ENCODE measurements at regions not wholly inside any gene's neighbourhood (a gene's known extent, or its start where the extent isn't known, plus 50 kb on each side); places are given as distances from the start of the nearest gene placed in this dataset.
"Not testable (repeated sequence)": the region's sequence is repeated elsewhere in the genome, so short reads cannot be mapped to it uniquely, and the experiment has no call there.

DNA sequence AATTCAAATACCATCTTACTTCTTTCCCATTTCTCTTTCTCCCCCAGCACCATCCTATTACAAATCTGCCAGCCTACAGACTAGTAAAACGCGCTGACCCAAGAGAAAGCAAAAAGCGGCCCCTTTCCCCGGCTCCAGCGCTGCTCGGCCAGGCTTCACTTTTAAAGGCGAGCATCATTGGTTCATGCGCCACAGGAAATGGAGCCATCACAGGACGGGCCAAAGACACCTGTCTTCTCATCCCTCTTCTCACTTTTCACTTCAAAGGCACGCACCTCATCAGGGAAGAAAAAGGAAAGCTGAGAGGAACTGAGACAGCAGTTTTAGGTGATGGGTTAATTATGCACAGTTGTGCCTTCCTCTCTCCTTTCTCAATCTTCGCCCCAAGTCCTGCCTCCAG is 664.2 kb upstream of the USP24 start:
- no peak overlapping the region for H3K4me3 Mint-ChIP-seq
- no peaks in the 10 kb centered on the region for H3K9me3 Mint-ChIP-seq (ENCODE audit: low read depth)
- H3K27me3 Mint-ChIP-seq, result no peaks in the 10 kb centered on the region
- H3K27ac Mint-ChIP-seq, result no peak overlapping the region
- H3K36me3 Mint-ChIP-seq, result no peaks in the 10 kb centered on the region
- no peaks in the 10 kb centered on the region for H3K4me1 Mint-ChIP-seq (ENCODE audit: low read depth)

DNA sequence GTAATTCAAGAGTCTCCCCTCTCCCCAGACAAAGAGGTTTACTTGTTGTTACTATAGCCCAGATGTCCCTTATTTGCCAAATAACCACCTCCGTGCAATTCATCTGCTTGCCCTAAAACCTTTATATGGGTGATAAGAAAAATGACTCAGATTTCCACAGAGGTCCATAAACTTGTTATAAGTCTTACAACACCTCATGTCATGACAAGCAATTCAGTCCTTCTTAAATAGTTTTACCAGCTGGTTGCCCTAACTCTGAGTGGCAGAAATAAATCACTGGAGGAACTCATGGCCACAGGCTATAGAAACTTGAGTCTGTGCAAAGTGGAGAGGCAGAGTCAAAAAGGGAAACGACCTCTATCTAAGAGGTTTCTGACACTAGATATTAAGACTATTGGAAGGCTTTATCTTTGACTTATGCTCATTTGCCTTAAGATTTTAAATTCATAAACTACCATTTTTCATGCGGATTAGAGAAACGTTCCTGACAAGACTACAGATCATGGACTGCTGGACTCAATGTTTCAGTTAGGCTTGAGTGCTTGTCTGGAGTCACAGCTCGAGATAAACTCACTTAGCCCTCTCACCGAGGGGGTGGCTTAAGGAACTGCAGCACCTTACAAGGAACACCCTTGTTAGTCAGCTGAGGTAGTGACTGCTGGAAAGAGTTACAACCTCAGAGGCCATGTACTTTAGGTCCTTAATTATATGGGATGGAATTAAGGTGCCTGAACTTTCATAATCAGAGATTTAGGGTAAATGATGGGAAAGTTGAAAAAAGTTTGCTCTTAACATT is 662.5 kb upstream of the USP24 start:
- Mint-ChIP-seq H3K27me3 (no peaks in the 10 kb centered on the region), H3K36me3 (no peaks in the 10 kb centered on the region), H3K27ac (no peak overlapping the region), H3K4me3 (no peak overlapping the region), H3K9me3 (ENCODE audit: low read depth) (no peaks in the 10 kb centered on the region), H3K4me1 (ENCODE audit: low read depth) (no peaks in the 10 kb centered on the region)

DNA sequence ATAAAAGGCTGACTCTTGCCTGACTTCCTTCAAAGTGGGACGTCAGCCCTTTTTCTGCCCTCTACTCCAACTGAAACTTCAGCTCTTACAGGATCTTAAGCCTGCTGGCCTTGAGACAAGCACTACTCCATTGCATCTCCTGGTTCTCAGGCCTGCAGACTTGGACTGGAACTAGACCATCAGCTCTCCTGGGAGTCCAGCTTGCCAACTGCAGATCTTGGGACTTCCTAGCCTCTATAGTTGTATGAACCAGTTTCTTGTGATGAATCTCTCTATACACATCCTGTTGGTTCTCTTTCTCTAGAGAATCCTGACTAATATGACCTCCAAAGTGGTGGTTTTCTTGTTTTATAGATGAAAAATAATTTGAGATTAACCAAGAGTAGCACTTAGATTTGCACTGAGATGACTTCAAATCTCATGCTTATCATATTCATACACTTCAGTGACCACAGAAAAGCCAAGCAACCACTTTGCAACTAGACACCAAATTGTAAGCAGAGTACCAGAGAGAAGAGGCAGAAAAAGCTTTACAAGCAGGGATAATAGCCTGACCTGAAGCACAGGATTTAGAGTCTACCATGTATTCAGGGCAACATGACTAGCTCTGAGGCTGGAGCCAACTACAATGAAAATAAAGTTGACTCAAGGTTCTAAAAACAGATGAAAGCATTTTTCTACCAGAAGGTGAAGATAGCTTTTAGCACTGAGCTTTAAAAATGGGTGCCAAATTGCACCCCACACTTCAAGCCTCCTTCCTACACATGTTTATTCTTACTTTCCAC is 661.3 kb upstream of the USP24 start:
- Mint-ChIP-seq H3K27me3 (no peaks in the 10 kb centered on the region), H3K27ac (no peak overlapping the region), H3K9me3 (ENCODE audit: low read depth) (no peaks in the 10 kb centered on the region), H3K36me3 (no peaks in the 10 kb centered on the region), H3K4me3 (no peak overlapping the region), H3K4me1 (ENCODE audit: low read depth) (no peaks in the 10 kb centered on the region)

DNA sequence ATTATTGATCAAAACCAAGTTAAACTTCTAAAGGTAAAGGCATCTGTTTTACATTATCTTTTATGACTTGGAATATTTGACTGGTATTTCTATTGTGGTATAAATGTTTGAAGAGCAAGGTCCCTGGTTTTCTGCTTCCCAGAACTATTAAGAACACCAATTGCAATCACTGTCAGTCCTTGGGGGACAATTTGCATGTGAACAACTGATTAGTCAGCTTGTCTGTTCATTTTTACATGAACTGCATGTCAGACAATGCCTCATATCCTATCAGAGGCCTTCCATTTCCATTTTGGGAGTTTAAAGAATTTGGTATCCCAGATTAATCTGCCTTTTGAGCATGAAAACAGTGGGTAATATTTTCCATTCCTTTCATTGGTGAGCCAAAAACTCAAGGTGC is 654.9 kb upstream of the USP24 start:
- Mint-ChIP-seq H3K4me1 (ENCODE audit: low read depth) (no peaks in the 10 kb centered on the region), H3K27me3 (no peaks in the 10 kb centered on the region), H3K9me3 (ENCODE audit: low read depth) (no peaks in the 10 kb centered on the region), H3K36me3 (no peaks in the 10 kb centered on the region), H3K27ac (no peak overlapping the region), H3K4me3 (no peak overlapping the region)

DNA sequence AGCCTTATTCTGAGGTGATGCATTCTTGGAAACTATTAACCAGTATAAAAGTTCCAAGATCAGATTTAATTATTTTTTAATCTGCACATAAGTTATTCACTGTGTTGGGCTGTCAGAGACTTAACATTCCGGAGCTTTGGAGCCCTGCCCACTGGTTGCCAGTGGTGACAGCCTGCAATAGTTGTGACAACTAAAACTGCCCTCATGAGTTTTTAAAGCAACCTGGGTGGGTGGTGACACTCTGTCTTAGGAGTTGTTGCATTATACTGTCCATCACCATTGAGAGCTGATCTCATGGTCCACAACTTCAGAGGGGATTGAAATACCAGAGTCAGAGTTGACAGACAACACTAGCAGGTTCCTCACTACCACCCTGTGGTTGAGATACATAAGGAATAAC is 653.9 kb upstream of the USP24 start:
- Mint-ChIP-seq H3K36me3 (no peaks in the 10 kb centered on the region), H3K27me3 (no peaks in the 10 kb centered on the region), H3K9me3 (ENCODE audit: low read depth) (no peaks in the 10 kb centered on the region), H3K4me1 (ENCODE audit: low read depth) (no peaks in the 10 kb centered on the region), H3K27ac (no peak overlapping the region), H3K4me3 (no peak overlapping the region)

- Mint-ChIP-seq H3K27ac (no peak overlapping the region), H3K9me3 (ENCODE audit: low read depth) (no peaks in the 10 kb centered on the region), H3K36me3 (no peaks in the 10 kb centered on the region), H3K4me1 (ENCODE audit: low read depth) (no peaks in the 10 kb centered on the region), H3K4me3 (no peak overlapping the region), H3K27me3 (no peaks in the 10 kb centered on the region)
These were observed 652.9 kb upstream of the USP24 start for GRCh38 chr1:55868026-55868425.

DNA sequence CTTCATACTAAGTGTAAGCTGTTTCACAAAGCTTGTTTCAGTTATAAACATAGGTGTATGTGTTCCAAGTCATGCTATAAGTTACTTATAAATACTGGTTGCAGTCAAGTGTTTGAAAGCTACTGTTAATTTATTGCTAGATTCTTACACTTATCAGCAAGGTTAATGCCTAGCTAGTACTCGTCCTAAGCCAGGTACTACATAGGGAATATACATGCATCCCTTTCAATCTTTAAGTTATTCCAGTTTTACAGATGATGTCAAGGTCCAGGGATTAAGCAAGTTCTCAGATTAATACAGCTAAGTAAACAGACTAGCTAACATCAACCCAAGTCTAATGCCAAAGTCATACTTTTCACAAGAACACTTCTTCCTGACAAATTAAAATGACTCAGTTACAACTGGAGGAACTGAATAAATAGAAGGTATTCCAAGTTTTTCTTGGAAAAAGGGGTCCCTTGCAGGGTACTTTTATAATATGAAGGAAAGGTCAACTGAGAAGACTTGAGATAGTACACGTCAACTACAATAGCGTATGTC is 652.2 kb upstream of the USP24 start:
- no peaks in the 10 kb centered on the region for H3K4me1 Mint-ChIP-seq (ENCODE audit: low read depth)
- H3K4me3 Mint-ChIP-seq, result no peak overlapping the region
- no peaks in the 10 kb centered on the region for H3K36me3 Mint-ChIP-seq
- H3K27me3 Mint-ChIP-seq, result no peaks in the 10 kb centered on the region
- H3K27ac Mint-ChIP-seq, result no peak overlapping the region
- no peaks in the 10 kb centered on the region for H3K9me3 Mint-ChIP-seq (ENCODE audit: low read depth)

GRCh38 chr1:55865778-55866177 is 650.6 kb upstream of the USP24 start:
- H3K36me3 Mint-ChIP-seq; H3K4me1 Mint-ChIP-seq (ENCODE audit: low read depth); H3K9me3 Mint-ChIP-seq (ENCODE audit: low read depth); H3K27me3 Mint-ChIP-seq; H3K4me3 Mint-ChIP-seq; H3K27ac Mint-ChIP-seq: not testable (repeated sequence)

DNA sequence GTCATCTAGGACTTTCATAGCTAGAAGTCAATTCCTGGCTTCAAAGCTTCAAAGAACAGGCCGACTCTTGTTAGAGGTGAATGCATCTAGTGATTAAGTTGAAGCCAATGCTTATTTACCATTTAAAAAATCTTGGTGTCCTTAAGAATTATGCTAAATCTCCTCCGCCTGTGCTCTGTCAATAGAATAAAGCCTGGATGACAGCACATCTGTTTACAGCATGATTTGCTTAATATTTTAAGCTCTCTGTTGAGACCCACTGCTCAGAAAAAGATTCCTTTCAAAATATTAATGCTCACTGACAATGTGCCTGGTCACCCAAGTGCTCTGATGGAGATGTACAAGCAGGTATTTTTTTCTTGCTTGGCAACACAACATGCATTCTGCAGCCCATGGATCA is 649.1 kb upstream of the USP24 start:
- Mint-ChIP-seq H3K4me1 (ENCODE audit: low read depth) (no peaks in the 10 kb centered on the region), H3K27me3 (no peaks in the 10 kb centered on the region), H3K4me3 (no peak overlapping the region), H3K36me3 (no peaks in the 10 kb centered on the region), H3K27ac (no peak overlapping the region), H3K9me3 (ENCODE audit: low read depth) (no peaks in the 10 kb centered on the region)

- H3K27me3 Mint-ChIP-seq, result peaks cover 2% of the 10 kb centered on the region
- no peaks in the 10 kb centered on the region for H3K9me3 Mint-ChIP-seq (ENCODE audit: low read depth)
- no peaks in the 10 kb centered on the region for H3K36me3 Mint-ChIP-seq
- no peak overlapping the region for H3K4me3 Mint-ChIP-seq
- H3K4me1 Mint-ChIP-seq (ENCODE audit: low read depth), result no peaks in the 10 kb centered on the region
- H3K27ac Mint-ChIP-seq, result no peak overlapping the region
These were observed 646.6 kb upstream of the USP24 start for GRCh38 chr1:55861676-55862340.

- Mint-ChIP-seq H3K9me3 (ENCODE audit: low read depth) (no peaks in the 10 kb centered on the region), H3K4me1 (ENCODE audit: low read depth) (no peaks in the 10 kb centered on the region), H3K36me3 (no peaks in the 10 kb centered on the region), H3K4me3 (no peak overlapping the region), H3K27me3 (peaks cover 2% of the 10 kb centered on the region), H3K27ac (no peak overlapping the region)
These were observed 645.8 kb upstream of the USP24 start for GRCh38 chr1:55860798-55861519.

GRCh38 chr1:55860326-55860725 is 645.2 kb upstream of the USP24 start:
- H3K4me3 Mint-ChIP-seq, result no peak overlapping the region
- H3K9me3 Mint-ChIP-seq (ENCODE audit: low read depth), result no peaks in the 10 kb centered on the region
- H3K27me3 Mint-ChIP-seq, result peaks cover 2% of the 10 kb centered on the region
- H3K27ac Mint-ChIP-seq, result no peak overlapping the region
- H3K36me3 Mint-ChIP-seq, result no peaks in the 10 kb centered on the region
- H3K4me1 Mint-ChIP-seq (ENCODE audit: low read depth), result no peaks in the 10 kb centered on the region

- Mint-ChIP-seq H3K27ac (no peak overlapping the region), H3K4me3 (no peak overlapping the region), H3K9me3 (ENCODE audit: low read depth) (no peaks in the 10 kb centered on the region), H3K4me1 (ENCODE audit: low read depth) (no peaks in the 10 kb centered on the region), H3K27me3 (peaks cover 2% of the 10 kb centered on the region), H3K36me3 (no peaks in the 10 kb centered on the region)
These were observed 639.7 kb upstream of the USP24 start for GRCh38 chr1:55854911-55855310.

DNA sequence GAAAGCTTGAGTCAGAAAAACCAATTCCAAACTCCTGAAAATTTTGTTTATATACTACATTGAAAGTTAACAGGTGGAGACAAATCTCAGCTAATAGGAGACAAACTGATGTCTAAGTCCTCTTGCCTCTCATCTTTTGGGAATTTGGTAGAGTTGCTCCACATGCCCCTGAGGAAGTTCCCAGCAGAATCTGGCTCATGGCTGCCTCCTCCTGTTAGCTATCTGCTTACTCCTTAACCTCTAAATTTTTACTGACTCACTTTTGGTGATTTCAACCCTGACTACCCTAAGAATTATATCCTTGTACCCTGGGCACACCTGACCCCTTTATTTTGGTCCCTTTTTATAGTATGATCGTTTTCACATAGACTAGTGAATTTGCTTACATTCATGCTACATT is 633.7 kb upstream of the USP24 start:
- no peaks in the 10 kb centered on the region for H3K36me3 Mint-ChIP-seq
- H3K4me1 Mint-ChIP-seq (ENCODE audit: low read depth), result no peaks in the 10 kb centered on the region
- H3K27ac Mint-ChIP-seq, result no peak overlapping the region
- no peaks in the 10 kb centered on the region for H3K27me3 Mint-ChIP-seq
- H3K9me3 Mint-ChIP-seq (ENCODE audit: low read depth), result no peaks in the 10 kb centered on the region
- no peak overlapping the region for H3K4me3 Mint-ChIP-seq

GRCh38 chr1:55846051-55846450 is 630.9 kb upstream of the USP24 start:
- no peaks in the 10 kb centered on the region for H3K9me3 Mint-ChIP-seq (ENCODE audit: low read depth)
- no peaks in the 10 kb centered on the region for H3K27me3 Mint-ChIP-seq
- H3K36me3 Mint-ChIP-seq, result no peaks in the 10 kb centered on the region
- no peak overlapping the region for H3K4me3 Mint-ChIP-seq
- no peaks in the 10 kb centered on the region for H3K4me1 Mint-ChIP-seq (ENCODE audit: low read depth)
- H3K27ac Mint-ChIP-seq, result no peak overlapping the region

Measured in activated naive CD8-positive, alpha-beta T cell (primary cell).